CD4-positive, alpha-beta T cell treated with Interleukin-6 at 100 ng/mL for 8 hours (primary cell): ENCODE measurements at regions not wholly inside any gene's neighbourhood (a gene's known extent, or its start where the extent isn't known, plus 50 kb on each side); places are given as distances from the start of the nearest gene placed in this dataset.
"Not testable (repeated sequence)": the region's sequence is repeated elsewhere in the genome, so short reads cannot be mapped to it uniquely, and the experiment has no call there.

Source experiments
- DNase-seq: peaks from one replicate; pipeline ENCODE4 v3.0.0-alpha.2; 2020; ENCODE audit warnings: mixed read lengths, low spot score

- DNase-seq, result no peak
Measured at GRCh38 chr2:129367107-129367506, 612.4 kb upstream of the RAB6C start.

- no peak for DNase-seq
Measured at GRCh38 chr2:129369437-129369836, 610.0 kb upstream of the RAB6C start.

- no peak for DNase-seq
Measured at GRCh38 chr2:129374452-129374851, 605.0 kb upstream of the RAB6C start.

- DNase-seq, result no peak
Measured at GRCh38 chr2:129375632-129376425, 603.6 kb upstream of the RAB6C start.

- no peak for DNase-seq
Measured at GRCh38 chr2:129376426-129377077, 602.9 kb upstream of the RAB6C start.

GRCh38 chr2:129377078-129377469 is 602.4 kb upstream of the RAB6C start:
- DNase-seq, result no peak

- DNase-seq, result no peak
Measured at GRCh38 chr2:129378186-129378585, 601.3 kb upstream of the RAB6C start.

- no peak for DNase-seq
Measured at GRCh38 chr2:129379411-129379810, 600.1 kb upstream of the RAB6C start.

- DNase-seq, result no peak
Measured at GRCh38 chr2:129381789-129382188, 597.7 kb upstream of the RAB6C start.

- DNase-seq, result no peak
Measured at GRCh38 chr2:129388870-129389269, 590.6 kb upstream of the RAB6C start.

- no peak for DNase-seq
Measured at GRCh38 chr2:129393816-129394215, 585.6 kb upstream of the RAB6C start.

GRCh38 chr2:129396980-129397599 is 582.4 kb upstream of the RAB6C start:
- DNase-seq, result no peak

- no peak for DNase-seq
Measured at GRCh38 chr2:129400826-129401225, 578.6 kb upstream of the RAB6C start.

GRCh38 chr2:129402076-129402475 is 577.4 kb upstream of the RAB6C start:
- no peak for DNase-seq

- no peak for DNase-seq
Measured at GRCh38 chr2:129404000-129404685, 575.3 kb upstream of the RAB6C start.

- DNase-seq, result no peak
Measured at GRCh38 chr2:129408570-129408969, 570.9 kb upstream of the RAB6C start.

GRCh38 chr2:129417041-129417440 is 562.4 kb upstream of the RAB6C start:
- not testable (repeated sequence) for DNase-seq

GRCh38 chr2:129422028-129422427 is 557.4 kb upstream of the RAB6C start:
- DNase-seq, result no peak

- no peak for DNase-seq
Measured at GRCh38 chr2:129428086-129428660, 551.3 kb upstream of the RAB6C start.

GRCh38 chr2:129430911-129431310 is 548.6 kb upstream of the RAB6C start:
- no peak for DNase-seq

- no peak for DNase-seq
Measured at GRCh38 chr2:129431881-129432280, 547.6 kb upstream of the RAB6C start.

GRCh38 chr2:129436809-129437208 is 542.7 kb upstream of the RAB6C start:
- DNase-seq, result no peak
